ENCODE measurements at regions not wholly inside any gene's neighbourhood (a gene's known extent, or its start where the extent isn't known, plus 50 kb on each side); places are given as distances from the start of the nearest gene placed in this dataset.

DNA sequence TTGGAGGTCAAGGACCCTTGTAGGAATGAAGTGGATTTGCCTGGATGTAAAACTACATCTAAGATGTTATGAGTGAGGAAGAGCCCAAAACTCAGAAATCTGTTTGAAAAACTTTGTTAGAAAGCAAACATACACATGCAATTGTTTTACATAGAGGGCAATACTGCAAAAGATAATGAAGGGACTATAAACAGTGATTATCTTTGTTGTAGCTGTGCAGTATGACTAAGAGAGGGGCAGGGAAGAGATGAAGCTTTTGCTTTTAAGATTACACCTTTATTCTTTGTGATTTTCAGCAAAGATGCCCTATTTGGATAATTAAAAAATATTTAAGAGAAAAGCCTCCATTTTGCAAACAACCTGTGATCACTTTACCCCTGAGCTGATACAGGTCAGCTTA, 839.9 kb upstream of the RBFOX1 start:
- DNase-seq = no peak

DNA sequence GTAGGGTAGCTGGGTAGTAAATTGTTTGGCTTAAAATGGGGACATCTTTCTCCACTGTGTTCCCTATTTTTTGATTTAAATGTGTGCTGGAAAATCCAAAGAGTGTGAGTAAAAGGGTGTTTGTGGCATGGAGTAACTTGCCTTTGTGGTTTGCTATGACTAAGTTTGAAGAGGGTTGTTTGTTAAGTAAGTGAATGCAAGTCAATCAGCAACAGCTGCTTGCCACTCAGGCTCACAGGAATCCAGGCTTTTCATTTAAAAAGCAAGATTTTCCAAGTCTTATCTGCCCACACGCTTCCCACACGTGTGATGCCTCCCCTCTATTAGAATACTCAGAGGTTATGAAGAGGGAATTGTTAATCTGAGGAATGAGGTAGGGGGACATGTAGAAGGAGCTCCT, 847.7 kb upstream of the RBFOX1 start:
- no peak for DNase-seq

DNA sequence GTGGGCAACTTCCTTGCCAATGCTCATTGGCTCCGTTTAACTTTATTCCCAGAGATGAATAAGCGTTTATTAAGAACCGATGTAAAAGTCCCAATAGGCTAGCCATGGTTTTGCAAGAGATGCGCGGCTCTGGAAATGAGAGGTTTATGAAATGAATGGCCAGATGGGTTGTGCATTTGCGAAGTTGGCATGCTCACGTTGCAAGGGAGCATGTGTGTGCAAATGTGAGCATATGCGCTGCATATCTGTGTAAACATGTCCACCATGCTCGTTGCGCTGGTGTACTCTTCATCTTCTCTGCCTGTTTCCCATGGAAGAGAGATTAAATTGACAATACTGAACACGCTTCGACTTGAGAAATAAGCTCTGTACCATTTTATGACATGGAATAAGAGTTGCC, 848.6 kb upstream of the RBFOX1 start:
- no peak for DNase-seq

DNA sequence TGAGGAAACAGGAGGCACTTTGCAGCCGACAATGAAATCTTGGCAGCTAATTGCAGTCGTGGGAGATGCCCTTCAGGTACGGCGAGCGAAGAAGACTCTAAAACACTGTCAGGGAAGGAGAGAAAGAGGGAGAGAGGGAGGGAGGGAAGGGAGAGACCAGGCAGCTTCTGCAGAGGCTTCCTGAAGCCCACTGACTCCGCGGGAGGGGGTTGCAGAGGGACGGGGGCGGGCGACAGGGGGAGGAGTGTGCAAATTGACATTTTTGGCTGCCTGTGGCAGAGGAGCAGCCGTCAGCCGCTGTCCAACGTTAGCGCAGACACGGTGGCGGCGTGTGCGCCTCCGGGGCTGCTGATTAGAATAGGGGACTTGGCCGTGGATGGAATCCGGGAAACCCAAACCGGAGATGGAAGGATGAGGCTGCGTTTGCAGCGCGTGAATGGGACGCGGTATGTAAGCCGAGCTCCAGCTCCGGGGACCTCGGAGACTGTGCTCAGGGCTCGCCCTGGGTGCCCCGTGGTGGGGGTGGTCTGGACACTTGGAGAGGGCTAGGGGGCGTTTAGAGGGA, 849.1 kb upstream of the RBFOX1 start:
- DNase-seq = no peak

DNA sequence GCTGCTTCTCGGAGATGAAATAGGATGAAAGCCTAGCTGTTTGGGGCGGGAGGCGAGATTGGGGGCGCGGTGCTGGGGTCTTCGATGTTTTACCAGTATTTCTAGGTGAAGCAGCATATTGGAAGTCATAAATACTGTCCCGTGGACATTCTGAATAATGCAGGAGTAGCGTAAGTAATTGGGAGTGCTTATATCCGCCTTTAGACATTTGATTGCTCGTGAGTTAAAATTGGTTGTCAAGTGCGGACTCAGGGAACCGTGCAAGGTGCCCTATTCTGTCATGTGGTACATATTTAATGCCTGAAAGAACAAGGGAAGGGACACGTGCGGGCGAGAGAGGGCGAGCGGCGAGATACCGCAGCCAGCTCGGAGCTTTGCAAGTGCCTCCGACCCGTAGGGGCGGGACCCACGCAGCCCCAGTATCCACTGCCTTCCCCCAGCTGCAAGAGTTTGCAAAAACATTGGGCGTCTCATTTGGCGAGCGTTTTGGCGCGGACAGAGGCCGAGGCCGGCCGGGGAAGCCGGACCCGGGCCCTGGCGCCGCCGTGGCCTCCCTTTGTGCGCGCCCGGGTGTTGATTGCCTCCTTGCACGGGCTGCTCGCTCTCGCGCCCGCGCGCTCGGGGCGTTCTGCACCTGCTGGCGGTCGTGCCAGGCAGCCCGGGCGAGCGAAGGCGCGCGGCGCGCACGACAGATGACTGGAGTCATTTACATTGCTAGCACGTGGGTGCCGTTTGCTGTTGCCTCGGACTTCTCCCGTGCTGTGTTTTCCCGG, 849.8 kb upstream of the RBFOX1 start:
- no peak for DNase-seq

DNA sequence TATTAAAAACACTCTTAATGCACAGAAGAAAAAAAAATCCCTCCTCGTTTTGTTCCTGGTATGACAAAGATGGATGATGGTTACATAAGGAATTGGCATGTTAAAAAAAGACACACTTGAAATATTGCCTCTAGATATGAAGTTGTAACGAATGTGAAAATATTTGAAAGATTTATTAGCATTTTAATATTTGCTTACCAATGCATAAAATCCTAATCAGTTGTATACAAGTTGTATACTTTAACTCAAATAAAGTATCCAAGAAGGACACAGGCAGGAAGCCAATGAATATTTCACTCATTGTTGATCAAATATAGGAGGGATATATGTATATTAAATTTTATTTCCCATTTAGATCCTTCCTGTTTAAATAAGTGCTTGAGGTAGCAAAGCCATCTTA, 850.8 kb upstream of the RBFOX1 start:
- no peak for DNase-seq

DNA sequence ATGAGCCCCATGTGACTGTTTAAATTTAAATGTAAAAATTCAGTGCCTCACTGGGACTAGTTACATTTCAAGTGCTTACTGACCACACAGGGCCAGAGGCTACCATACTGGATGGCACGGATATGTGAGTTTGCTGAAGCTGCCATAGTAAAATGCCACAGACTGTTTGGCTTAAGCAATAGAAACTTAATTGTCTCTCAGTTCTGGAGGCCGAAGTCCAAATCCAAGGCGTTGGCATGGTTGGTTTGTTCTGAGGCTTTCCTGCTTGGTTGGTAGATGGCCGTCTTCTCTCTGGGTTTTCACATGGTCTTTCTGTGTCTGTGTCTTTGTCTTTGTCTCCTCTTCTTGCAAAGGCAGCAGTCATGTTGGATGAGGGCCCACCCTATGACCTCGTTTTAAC, 878.9 kb upstream of the RBFOX1 start:
- DNase-seq = no peak

DNA sequence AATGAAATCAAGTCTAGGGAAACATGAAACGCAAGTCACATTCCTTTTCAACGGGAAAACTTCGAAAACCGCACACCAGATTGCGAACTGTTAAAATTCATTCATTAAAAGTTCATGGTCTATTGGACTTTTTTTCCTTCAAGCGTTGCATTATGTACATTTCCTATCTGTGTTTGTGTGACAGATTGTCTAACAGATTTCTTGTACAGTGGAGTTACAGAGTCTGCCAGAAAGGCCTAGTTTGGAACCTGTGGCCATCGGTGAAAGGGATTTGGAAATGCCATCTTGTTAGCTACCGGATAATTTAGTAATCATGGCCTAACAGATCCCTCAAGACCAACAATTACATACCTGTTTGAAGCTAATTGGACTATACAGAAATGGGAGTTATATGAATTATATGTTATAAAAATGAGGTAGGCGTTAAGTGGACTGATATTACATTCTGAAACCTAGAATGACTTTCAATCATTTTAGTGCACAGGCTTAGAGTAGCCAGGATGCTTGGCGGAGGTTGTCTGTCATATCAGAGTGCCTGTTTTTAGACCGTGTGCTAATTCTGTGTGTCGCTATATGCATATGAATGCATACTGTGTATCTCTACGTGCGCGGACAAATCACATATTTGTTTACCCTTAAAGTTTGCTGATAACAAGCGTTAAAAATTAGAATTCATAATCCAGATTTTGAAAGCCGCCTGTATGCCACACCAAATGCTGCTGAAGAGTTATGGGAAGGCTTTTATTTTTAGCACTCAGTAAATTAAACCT, 885.4 kb upstream of the RBFOX1 start:
- no peak for DNase-seq

DNA sequence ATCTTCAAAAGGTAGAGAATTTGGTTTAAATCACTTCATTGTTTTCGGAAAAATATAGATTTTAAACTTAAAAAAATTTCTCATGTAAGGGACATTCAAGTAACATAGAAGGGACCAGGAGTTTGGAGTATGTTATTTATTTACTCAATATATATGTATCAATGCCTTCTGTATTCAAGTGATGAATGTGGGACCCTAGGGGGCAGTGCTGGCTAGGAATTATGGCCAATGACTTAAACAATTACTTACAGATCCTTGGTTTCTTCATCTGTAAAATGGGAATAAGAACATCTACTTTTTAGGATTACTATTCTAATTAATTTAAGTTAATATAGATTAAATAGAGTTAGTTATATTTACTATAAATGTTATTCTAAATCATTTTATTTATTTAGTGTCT, 886.3 kb upstream of the RBFOX1 start:
- no peak for DNase-seq

DNA sequence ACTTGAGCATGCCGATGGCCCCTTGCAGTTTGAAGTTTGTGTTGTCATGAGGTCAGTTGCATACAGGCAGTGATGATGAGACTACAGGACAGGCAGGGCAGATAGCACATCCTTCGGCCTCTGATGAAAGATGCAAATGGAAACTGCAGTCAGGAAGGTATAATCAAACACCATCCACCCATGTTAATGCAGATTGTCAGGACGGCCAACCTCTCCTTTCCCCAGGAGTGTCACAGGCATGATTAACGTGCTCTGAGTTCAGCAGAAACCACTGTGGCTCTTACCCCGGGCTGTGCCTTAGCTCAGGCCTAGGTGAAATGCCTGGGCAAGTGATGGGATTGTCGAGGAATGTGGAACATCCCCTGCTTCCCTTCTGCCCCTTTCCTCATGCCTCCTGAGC, 893.5 kb upstream of the RBFOX1 start:
- no peak for DNase-seq

DNA sequence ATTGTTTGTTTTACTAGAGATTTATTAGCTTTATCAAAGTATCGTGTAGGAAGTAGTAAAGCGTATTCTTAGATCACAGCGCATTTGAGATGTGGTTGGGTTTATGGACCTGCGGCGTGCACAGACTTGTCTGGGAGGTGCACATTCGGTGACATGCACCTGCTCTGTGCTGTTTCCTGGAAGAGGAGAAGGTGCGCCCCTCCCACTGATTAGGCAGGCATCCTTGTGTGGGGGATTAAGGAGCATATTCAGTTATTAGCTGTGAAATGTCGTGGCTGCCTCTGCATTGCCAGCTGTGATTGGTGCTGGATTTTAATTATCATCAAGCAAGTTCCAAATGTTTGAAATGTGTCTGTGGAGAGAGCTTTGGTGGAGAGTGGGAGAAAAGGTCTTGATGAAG, 903.8 kb upstream of the RBFOX1 start:
- DNase-seq = no peak

DNA sequence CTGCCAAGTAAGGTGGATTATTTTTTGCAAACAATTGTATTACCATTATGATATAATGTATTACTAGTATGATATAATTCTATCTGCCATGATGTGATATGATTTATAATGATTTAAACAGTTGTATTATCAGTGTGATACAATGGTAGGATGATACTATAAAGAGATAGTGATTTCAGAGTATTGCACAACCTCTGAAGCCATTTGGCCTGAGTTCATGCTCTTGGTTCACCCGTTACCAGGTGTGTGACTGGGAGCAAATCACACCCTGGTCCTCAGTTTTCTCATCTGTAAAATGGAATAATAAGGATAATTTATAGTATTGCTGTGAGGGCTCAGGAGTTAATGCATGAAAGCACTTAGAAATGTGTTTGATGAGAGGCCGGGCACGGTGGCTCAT, 905.0 kb upstream of the RBFOX1 start:
- no peak for DNase-seq

DNA sequence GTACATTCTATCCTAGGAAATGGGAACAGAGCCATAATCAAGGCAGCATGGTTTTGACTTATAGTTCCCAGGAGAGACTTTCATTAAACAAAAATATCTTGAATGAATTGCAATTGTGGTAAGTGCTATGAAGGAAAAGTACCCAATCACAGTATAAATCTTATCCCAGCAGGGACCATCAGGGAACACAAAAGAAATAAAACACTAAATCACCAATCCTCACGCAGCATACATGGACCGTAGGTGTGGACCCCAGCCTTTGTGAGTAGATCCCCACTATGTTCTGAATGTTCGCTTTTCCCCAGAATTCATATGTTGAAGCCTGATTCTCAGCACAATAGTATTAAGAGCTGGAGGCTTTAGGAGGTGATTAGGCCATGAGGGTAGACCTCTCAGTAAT, 925.0 kb upstream of the RBFOX1 start:
- no peak for DNase-seq

DNA sequence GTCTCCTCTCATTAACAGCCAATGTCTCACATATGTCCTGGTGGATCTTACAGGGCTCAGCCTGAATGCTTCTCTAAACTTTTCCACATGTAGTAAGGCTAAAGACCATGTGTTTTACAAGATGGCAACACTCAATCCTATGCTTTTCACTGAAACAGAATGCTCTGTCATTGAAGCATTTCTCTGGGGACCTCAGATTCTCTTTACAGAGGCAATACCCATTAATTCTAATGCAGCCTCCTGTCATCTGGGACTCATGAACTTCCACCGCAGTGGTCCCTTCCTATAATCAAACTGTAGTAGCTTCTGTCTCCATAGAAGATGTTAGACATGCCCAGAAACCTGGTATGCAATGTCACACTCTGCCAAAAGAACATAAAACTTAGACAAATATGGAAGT, 926.6 kb upstream of the RBFOX1 start:
- DNase-seq = no peak

DNA sequence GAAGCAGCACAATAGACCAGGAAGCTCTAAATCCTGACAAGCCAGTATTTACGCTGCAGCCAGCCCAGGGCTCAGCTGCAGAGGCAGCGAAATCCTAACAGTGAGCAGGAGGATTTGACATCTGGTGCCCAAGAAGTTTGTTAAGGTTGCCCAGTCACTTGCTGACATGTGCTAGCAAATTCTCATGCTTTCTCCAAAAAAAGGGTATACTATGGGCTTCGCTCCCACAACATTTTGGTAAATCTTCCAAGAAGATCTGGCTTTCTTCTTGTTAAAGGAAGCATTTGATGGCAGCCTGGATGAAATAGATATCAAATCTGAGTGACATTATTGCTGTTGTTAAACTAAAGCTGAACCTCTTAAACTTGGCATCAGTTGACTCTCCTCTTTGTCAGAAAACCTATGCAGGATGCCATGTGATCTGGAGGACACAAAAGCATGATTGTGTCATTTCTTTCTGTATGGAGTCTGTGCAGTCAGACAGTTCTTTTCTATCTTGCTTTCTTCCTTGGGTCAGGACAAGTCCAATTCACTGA, 949.7 kb upstream of the RBFOX1 start:
- no peak for DNase-seq

DNA sequence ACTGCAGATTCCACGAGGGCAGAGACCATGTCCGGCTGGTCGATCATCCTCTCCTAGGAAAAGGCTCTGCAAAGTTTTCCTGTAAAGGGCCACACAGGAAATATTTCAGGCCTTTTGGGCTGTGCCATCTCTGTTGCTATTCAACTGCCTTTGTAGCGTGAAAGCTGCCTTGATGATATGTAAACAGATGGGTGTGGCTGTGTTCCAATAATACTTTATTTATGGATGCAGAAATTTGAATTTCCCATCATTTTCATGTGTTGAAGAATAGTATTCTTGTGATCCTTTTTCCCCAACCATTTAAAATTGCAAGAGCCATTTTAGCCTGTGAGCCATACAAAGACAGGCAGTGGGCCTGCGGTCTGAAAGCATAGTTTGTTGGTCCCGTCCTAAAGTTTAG, 950.7 kb upstream of the RBFOX1 start:
- no peak for DNase-seq

DNA sequence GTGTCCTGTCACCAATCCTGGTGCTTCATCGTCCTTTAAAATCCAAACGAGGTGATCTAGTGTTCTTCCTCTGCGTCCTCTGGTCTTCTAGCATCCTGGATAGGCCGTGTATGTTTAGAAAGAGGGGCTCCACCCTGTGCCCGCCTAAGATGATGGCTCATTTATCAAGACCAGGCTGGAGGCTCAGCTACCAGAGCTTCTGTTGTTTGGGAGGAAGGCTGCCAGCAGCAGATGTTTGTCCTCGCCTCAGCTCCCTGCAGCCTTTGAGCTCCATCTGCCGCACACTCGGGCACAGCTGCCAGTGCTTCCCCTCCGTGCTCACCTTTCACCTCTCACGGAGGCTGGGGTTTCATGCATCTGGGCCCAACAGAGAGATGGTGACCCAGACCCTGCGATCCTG, 954.7 kb upstream of the RBFOX1 start:
- no peak for DNase-seq

DNA sequence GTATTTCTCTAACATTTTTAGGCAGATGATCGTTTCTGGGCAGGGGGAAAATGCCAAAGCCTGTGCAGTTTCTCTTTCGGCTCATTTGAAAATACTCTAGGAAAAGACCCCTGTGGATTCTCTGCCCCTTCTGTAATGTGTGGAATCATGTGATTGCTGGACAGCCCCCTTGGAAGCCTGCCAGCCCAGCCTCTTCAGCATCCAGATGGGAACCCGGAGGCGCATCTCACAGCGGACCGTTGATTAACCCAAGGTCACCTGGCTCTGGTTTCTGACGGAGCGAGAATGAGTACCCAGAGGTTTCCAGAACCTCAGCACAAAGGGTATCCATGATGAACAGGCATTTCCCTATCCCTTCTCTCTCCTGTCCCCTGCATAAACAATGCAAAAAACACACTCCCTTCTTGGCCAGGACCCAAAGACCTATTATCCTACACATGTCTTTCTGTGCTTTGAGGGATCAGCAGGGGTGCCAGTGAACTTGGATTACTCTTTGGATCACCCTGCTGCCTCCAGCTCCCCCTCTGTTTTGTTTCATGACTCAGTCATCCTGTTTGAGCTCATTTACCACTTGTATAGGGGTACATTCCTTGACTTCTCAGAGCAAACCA, 957.1 kb upstream of the RBFOX1 start:
- no peak for DNase-seq

DNA sequence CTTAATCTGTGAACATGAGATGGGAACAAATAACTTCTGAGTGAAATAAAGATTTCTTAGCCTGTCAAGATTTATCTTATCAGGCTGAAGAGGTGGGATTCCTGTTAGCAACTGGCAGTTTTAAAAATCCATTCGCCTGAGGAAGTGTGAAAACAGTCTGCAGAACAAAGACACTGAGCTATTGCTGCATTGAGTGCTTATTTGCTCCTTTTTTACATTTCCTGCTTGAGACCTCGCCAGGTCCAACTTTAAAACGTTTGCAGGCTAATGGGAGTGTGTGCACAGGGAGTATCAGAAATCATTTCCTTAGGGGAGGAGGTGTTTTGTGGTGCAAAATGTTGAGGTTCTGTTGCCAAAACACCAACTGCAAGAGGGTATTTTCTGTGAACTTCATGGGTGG, 957.8 kb upstream of the RBFOX1 start:
- DNase-seq = no peak

DNA sequence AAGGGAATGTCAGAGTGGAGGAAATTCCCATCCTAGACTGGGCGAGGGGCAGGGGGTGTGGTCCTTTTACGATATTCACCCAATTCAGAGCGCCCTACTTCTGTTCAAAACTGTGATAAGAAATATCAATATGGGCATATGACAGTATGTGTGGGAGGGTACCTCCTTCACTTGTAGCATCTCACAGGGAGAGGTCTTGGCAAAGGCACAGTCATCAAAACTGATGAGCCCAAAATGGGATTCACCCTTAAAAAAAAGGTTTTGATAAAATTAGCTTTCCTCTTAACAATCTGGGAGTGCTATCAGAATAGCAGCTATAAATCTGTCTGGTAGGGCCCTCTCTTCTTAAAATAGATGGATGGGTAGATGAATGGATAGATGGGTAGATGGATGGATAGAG, 967.8 kb upstream of the RBFOX1 start:
- no peak for DNase-seq

DNA sequence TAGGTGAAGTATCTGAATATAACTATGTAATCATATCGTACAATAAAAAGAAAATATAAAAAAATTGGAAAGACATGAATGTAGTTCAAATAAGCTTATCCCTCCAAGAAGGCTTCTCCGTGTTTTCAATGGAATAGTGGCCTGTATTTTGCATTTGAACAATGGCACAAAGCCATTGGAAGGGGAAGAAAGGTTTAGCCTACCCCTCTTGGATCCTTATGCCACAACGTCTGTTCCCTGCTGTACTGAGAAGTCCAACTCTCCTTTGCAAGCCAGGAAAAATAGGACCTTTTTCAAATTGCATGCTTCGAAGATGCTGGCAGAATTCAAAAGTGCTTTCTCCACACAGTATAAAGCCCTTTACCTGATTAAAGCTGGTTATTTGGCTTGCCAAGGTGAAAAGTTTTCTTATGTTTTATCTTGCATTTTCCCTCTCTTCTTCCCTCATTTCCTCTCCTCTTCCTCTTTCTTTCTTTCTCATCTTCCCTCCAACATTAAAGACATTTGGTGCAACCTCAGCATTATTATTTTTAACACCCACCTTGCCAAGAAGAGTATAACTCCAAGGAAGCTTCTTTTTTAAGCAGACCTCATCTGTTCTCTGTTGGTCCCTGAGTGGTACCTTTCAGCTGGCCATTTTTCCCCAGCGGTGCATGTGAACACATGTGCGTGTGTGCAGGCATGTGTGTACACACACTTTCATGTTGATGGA, 968.6 kb upstream of the RBFOX1 start:
- no peak for DNase-seq

DNA sequence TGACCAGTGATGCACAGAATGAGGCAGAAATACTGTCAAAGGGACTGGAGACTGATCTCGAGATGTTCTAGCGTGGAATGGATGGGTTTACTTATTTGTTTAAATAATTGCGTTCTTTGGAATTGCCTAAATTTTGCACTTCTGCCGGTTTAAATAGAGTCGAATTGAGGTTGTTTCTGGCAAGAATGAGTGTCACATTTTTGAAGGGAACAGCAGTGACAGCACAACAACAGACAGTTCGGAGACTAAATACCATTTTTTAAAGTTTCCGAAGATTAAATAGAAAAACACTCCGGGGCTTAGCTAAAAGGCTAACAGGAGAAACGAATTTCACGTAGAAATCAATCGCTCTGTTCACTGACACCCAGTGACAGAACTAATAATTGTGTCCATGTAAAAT, 969.2 kb upstream of the RBFOX1 start:
- DNase-seq = no peak

DNA sequence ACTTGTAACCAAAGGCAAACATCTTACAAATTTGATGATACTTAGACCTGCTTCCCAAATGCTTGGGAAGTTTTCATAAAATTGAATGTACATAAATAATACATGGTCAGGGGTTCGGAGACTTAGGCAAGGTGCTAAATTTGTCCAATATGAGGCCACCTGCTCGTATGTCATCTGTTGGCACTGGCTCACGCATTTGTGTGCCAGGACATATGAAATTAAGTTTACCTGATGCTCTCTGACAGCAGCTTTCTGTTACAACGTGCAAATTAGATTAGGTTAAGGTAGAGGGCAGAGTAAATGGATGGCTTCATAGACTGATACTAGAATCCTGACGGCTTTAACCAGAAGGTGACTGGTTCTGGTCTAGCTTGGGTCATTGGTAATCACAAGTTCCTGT, 970.3 kb upstream of the RBFOX1 start:
- no peak for DNase-seq
